GM12892 (cell line): ENCODE measurements at regions not wholly inside any gene's neighbourhood (a gene's known extent, or its start where the extent isn't known, plus 50 kb on each side); places are given as distances from the start of the nearest gene placed in this dataset.

Experiments used
- DNase-seq: peaks from one replicate; pipeline ENCODE4 v3.0.0; 2011; ENCODE audit not compliant: insufficient read length
- FAIRE-seq: peaks from 2 replicates; lab custom pipeline; 2011; peaks lifted over from hg19 to GRCh38; lab: Jason Lieb, UNC
- POLR2A ChIP-seq: IDR thresholded peaks from 2 replicates; pipeline ENCODE4 v1.6.1; 2011; ENCODE audit warnings: low read depth, low read length, control low read depth
- POLR2AphosphoS5 ChIP-seq: IDR thresholded peaks from 2 replicates; pipeline ENCODE4 v1.6.1; 2011; ENCODE audit warnings: low read depth, low read length, control low read depth
- TAF1 ChIP-seq: IDR thresholded peaks from 2 replicates; pipeline ENCODE4 v1.6.1; 2011; ENCODE audit warnings: low read depth, mild to moderate bottlenecking, control low read depth, low read length, borderline replicate concordance

GRCh38 chr1:192713921-192714320 is 78.0 kb downstream of the RGS13 start:
- no peak for FAIRE-seq
- DNase-seq = no peak
- TF ChIP-seq POLR2A (no peak), POLR2AphosphoS5 (no peak), TAF1 (no peak)

DNA sequence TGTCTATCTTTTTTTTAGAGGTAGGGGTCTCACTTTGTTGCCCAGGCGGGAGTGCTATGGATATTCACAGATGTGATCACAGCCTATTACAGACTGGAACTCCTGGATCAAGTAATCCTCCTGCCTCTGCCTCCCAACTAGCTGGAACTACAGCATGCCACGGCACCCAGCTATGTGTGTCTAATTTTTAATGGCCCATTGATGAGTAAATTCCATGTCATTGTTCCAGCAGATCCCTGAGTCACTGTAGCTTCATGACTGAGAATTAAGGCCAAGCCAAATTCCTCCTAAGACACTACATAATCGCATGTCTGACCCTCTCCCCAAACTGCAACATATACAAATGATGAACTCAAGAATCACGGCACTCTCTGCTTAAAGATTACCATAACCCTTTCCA is 84.2 kb upstream of the RGS2 start:
- TF ChIP-seq POLR2A (no peak), TAF1 (no peak), POLR2AphosphoS5 (no peak)
- DNase-seq (no peak), FAIRE-seq (no peak)

GRCh38 chr1:192726820-192727504 is 81.9 kb upstream of the RGS2 start:
- TF ChIP-seq TAF1 (no peak), POLR2A (no peak), POLR2AphosphoS5 (no peak)
- no peak for FAIRE-seq
- no peak for DNase-seq

GRCh38 chr1:192729500-192729899 is 79.3 kb upstream of the RGS2 start:
- no peak for FAIRE-seq
- TF ChIP-seq TAF1 (no peak), POLR2A (no peak), POLR2AphosphoS5 (no peak)
- DNase-seq = no peak

DNA sequence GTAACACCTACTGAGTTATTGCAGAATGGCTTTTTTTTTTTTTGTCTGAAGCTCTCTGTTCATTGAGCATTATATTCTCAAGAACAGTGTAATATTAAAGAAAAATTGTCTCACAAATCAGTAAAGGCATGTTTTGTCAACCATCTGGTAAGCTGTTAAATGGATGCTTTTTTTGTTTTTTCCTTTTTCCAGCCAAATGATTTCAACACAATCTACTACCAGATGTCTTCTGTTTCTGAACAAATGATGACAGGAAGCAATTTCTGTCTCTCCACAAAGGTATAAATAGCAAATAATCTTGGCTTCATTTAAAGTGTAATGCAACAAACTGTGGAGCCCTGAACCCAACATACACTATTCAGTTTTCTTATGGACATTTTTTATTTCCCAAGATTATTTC is 78.6 kb upstream of the RGS2 start:
- FAIRE-seq (no peak), DNase-seq (no peak)
- TF ChIP-seq POLR2A = no peak
- TF ChIP-seq POLR2AphosphoS5 = no peak
- TF ChIP-seq TAF1 = no peak

DNA sequence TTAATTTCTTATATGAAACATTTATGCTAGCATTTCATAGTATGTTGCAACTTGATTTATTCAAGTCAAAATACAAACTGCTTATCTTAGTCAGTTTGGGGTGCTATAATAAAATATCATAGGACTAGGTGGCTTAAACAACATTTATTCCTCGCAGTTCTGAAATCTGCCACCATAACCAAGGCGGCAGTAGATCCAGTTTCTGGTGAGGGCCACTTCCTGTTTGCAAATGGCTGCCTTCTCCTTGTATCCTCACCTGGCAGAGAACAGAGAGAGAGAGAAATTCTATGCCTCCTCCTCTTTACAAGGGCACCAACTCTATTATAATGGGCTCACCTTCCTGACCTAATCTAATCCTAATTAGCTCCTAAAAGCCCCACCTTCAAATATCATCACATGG is 76.1 kb upstream of the RGS2 start:
- FAIRE-seq (no peak), DNase-seq (no peak)
- TF ChIP-seq POLR2A (no peak), TAF1 (no peak), POLR2AphosphoS5 (no peak)

DNA sequence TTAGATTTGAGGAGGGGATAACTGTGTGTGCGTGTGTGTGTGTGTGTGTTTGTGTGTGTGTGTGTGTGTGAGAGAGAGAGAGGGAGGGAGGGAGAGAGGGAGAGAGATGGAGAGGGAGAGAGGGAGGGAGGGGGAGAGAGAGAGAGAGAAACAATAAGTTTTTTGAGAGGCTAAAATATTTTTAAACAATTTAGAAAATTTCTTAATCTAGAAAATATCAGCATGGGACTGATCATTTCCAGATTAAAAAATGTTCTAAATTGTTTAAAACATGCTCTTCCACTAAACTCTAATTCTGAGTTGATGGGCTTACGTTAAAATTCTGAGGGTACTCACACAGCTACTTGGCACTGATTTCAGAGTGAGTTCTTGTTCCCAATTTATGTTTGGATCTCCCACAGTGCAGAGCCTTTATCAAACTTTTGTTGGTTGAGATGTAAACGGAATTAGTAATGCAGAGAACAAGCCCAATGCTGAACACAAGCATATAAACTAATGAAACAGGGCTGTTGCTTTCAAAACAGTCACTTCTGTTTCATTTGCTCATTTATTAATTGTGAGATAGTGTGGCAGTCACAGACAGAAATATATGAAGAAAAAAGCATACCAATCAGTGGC is 73.4 kb upstream of the RGS2 start:
- DNase-seq = no peak
- no peak for FAIRE-seq
- TF ChIP-seq POLR2A (no peak), TAF1 (no peak), POLR2AphosphoS5 (no peak)

DNA sequence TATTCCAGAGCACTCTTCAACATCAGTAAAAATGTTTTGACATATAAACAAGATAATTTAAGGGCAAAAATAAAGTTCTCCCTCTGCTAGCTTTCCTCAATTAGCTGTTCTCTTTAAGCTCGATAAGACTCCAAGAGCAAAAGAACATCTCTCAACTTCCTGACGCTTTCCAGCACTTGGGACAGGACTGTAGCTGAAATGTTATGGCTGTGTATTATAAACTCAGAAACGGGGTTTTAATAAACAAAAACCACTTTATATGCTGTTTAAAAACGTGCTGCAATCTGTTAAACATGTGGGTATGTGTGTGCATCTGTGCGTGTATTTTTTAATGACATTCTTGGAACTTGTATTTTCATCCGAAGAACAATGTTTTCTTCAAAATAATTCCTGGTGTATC is 71.5 kb upstream of the RGS2 start:
- TF ChIP-seq POLR2AphosphoS5 = no peak
- no peak for TF ChIP-seq TAF1
- TF ChIP-seq POLR2A = no peak
- FAIRE-seq (no peak), DNase-seq (no peak)

DNA sequence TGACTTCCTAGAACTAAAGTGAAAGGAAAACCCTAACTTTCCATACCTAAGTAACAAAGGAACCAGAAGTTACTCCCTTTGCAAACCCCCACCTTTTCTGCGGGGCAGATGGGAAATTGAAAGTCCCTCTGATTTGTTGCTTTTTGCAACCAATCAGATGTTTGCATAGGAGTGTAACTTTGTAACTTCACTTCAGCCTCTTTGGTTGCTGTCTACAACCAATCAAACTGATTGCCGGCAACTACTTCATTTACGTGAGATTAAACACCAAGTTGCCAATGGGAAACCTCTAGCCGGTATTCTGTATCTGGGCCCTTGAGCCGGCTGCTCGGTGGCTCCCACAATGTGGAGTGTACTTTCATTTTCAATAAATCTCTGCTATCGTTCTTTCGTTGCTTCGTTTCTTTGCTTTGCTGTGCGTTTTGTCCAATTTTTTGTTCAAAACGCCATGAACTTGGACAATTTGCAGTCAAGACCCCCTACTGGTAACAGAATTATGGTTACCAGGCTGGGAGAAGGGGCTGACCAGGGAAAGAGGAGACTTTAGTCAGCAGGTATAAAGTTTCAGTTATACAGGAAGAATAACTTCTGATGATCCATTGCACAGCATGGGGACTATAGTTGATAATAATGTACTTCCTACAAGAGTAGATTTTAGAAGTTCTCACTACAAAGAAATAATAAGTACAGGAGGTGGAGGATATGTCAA is 69.2 kb upstream of the RGS2 start:
- FAIRE-seq (no peak), DNase-seq (no peak)
- TF ChIP-seq POLR2A = no peak
- TF ChIP-seq TAF1 = no peak
- TF ChIP-seq POLR2AphosphoS5 = no peak

GRCh38 chr1:192740214-192740613 is 68.6 kb upstream of the RGS2 start:
- no peak for DNase-seq
- TF ChIP-seq TAF1 = no peak
- TF ChIP-seq POLR2A = no peak
- no peak for TF ChIP-seq POLR2AphosphoS5
- no peak for FAIRE-seq

- FAIRE-seq (peak; percentile 58), DNase-seq (no peak)
- no peak for TF ChIP-seq POLR2A
- no peak for TF ChIP-seq TAF1
Observed at GRCh38 chr1:192741095-192741494, 67.7 kb upstream of the RGS2 start.

DNA sequence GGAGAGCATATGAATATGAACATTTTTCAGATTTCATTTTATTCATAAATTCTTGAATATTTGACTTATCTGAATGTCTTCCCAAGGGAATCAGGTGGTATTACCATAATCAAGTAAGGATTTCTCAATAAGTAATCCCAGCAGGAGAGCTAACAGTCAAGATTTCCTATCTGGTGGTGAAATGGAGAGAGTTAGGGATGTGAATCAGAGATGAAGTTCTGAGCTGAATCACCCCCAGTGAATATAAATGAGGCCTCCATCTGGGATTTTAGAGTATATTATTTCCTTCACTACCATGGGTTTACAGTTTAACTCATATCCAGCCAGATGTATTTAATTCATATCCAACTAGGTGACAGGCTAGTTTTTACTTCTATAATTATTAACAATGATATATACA is 61.5 kb upstream of the RGS2 start:
- DNase-seq (no peak), FAIRE-seq (no peak)
- no peak for TF ChIP-seq POLR2AphosphoS5
